Activated T-cell treated with anti-CD3 and anti-CD28 coated beads, Interleukin-2, amount 50 U/mL, for 1 hour (primary cell): ENCODE measurements at regions not wholly inside any gene's neighbourhood (a gene's known extent, or its start where the extent isn't known, plus 50 kb on each side); places are given as distances from the start of the nearest gene placed in this dataset.
"Not testable (repeated sequence)": the region's sequence is repeated elsewhere in the genome, so short reads cannot be mapped to it uniquely, and the experiment has no call there.

Source experiments
- DNase-seq: peaks from one replicate; pipeline ENCODE4 v3.0.0-alpha.2; 2020

DNA sequence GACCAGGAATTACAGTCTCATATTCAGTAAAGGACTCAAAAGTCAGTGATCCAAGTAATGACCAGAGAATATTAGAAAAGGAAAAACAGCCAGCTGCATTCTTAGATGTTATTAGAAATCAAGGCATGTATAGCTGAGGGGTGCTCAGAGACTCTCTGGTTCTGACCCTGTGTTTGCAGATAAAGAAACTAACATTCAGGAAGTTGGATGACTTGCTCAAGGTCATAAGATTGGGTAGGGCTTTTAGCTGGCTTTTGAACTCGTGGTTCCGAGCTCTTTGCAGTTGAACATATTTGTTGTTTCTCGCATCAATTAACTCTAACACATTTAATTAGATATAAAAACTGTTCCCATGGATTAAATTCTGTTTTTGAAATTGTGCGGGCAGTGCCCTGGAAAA is 62.5 kb upstream of the ENPP6 start:
- no peak for DNase-seq

DNA sequence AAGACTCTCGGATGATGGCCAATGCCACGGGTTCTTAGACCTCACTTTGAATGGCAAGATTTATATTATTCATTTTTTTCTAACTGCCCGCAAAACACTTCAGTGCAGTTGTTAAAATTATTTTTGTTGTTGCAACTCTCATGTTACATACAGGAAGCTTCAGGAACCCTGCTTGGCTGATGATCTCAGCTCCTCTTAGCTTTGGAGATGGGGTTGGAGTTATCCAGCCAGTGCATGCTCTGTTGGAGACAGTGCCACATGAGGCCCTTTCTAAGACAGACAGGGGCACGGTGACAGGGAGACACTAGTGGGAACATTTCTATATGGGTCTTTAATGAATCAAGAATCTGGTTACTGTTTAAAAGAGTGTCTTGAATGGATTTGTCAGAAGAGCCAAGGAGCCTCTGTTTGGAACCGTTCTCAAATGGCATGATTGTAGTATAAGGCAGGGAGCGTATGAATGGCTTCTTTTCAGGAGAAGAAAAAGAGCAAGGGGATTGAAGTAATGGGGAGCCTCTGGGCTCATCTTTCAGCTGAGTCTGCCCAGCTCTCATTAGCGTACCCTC is 61.9 kb upstream of the ENPP6 start:
- DNase-seq, result no peak

DNA sequence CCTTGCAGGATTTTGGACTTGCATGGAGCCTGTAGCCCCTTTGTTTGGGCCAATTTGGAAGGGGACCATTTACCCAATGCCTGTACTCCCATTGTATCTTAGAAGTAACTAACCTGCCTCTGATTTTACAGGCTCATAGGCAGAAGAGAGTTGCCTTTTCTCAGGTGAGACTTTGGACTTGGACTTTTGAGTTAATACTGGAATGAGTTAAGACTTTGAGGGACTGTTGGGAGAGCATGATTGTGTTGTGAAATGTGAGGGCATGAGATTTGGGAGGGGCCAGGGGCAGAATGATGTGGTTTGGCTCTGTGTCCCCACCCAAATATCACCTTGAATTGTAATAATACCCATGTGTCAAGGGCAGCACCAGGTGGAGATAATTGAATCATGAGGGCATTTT is 60.1 kb upstream of the ENPP6 start:
- DNase-seq, result not testable (repeated sequence)

DNA sequence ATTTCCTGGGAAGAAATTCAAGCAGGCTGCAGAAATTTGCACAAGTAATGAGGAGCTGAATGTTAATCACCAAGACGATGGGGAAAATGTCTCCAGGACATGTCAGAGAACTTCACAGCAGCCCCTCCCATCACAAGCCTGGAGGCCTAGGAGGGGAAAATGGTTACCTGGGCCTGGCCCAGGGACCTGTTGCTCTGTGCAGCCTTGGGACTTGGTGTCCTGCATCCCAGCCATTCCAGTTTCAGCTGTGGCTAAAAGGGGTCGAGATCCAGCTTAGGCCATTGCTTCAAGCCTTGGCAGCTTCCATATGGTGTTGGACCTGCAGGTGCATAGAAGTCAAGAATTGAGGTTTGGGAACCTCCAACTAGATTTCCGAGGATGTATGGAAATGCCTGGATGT is 59.3 kb upstream of the ENPP6 start:
- DNase-seq, result not testable (repeated sequence)

DNA sequence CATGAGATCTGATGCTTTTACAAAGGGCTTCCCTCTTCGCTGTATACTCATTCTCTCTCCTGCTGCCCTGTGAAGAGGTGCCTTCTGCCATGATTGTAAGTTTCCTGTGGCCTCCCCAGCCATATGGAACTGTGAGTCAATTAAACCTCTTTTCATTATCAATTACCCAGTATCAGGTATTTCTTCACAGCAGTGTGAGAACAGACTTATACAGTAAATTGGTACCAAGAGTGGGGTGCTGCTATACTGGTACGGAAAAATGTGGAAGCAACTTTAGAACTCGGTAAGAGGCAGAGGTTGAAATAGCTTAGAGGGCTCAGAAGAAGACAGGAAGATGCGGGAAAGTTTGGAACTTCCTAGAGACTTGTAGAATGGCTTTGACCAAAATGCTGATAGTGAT is 58.7 kb upstream of the ENPP6 start:
- DNase-seq, result not testable (repeated sequence)

DNA sequence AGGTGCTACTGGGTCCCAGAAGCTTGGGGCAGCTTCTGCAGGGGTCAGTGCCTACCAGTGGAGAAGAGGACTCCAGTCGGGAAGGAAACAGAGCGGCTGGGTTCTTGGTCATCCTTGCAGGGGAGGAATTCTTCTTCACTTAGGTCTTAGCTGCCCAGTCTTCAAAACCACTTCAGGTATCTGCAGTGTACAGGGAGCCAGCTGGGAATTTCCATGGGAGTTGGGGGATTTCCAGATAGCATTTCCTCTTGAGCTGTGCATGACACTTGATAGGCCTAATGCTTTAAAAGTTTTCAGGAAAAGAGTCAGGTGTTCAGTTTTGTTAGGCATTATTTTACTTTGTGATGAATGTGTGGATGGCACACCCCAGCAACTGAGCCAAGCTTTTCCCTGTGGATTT is 58.1 kb upstream of the ENPP6 start:
- DNase-seq, result no peak

DNA sequence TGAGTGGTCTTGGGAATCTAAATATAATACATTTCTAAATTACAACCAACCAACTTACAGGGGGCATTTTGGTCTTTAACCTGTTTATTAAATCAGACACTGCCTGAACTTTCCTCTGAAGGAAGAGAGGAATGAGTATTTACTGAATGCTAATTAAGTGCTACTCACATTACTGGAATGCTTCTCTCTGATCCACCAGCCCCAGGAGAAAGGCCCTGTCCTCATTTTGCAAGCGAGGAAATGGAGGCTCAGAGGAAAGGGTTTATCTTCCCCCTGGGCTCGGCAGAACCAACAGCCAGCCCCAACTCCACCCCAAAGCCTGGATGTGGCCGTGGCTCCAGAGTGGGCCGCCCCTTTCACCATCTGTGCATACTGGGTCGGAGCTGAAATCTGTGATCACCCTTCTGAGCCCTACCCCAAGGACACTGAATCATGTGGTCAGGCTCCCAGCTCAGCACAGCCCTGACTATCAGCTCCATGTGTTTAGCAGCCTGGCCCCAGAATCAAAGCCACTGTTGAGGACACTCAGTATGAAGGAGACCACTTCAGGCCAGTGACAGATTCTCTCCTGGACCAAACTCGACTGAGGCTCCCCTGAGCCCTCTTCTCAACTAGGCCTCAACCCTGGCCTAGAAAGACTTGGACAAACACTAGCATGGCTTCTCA is 56.7 kb upstream of the ENPP6 start:
- DNase-seq, result no peak

DNA sequence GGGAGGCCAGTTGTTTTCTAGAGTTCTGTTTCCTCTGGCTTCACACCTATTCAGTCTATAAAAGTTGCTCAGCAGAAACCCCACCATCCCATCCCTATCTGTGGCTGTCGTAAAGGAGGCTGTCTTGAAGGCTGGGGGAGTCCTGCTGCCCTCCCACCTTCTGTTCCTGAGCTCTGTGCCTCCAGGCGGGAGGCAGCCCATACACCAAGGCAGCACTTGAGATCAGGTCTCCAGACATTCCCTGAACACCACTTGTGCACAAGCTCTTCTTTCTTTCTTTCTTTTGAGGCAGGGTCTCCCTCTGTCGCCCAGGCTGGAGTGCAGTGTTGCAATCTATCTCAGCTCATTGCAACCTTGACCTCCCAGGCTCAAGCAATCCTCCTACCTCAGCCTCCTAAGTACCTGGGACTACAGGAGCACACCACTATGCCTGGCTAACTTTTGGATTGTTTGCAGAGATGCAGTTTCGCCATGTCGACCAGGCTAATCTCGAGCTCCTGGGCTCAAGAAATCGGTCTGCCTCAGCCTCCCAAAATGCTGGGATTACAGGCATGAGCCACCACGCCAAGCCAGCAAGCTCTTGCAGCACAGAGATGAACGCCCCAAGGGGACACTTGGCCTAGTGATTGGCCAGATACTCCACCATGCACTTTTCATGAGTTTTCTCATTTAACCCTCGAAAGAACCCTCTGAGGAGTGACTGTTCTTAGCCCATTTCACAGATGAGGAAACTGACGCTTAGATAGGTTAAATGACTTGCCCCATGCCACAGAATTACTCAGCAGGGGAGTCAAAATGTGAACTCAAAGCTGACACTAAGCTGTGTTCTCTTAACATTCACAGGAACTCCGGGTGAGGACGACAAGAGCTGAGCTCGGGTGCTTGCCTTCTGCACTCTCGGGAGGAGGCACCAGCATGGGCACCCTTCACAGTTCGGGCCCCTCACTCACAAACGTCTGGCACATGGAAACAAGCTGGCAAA is 55.8 kb upstream of the ENPP6 start:
- no peak for DNase-seq

DNA sequence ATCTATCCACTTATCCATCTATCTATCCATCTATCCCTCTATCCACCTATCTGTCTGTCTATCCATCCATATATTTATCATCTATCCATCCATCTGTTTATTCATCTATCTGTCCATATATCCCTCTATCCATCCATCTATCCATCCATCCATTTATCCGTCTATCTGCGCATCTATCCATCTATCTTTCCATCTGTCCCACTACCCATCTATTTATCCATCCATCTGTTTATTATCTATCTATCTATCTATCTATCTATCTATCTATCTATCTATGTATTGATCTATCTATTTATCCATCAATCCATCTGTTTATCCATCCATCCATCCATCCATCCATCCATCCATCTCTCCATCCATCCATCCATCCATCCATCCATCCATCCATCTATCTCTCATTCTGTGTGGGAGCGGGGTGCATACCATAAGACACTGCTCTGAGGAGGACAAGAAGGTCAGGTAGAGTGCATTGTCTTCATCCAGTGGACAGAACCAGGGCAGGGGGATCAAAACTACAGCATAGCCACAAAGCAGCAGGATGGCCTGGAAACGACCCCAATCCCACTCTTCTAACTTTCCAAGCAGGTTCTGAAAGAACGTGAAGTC is 53.2 kb upstream of the ENPP6 start:
- DNase-seq, result no peak

DNA sequence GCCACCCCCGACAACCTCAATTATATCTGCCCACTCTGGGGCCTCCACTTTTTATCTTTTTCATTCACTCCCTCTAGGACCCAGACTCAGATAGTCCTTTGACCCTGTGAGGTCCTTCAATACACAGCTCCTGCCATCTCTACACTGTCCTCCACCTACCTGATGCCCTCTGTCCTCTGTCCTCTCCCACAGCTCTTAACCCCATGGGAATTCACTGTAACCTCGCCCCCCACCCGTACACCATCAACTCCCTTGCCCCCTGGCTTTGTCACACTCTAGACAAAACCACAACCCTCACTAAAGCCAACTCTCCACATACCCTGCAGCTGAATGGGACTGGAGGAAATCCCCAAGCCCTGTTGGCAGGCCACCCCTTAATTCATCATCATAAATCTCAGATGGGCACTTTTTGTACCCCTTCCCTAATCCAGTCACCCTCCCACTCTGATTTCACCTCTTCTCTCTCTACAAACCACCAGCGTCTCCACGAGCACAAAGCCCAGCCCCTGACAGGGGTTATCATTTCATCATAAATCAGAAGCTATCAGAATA is 52.3 kb upstream of the ENPP6 start:
- no peak for DNase-seq

DNA sequence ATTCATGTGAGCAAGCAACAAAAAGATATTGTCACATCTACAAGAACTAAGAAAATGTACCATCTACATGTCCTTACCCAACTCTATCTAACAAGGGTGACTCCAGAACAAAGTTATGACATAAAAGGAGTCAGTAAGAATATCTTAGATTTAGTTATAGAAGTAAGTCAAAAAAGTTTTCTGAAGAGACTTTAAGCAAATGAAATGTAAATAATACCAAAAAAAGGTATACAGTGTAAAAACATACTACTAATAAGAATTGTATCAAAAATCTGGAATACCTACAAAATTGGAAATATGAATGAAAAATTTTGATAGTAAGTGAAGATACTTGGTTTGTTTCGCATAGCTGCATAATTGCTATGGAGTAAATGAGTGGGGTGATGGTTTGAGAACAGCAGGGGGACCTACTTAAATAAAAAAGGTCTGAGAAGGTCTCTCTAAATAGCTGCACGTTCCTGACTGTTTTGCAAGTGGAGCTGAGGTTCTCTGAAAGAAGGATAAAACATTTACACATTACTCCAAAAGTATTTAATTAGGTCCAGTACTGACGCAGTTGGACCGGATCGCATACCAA is 51.0 kb upstream of the ENPP6 start:
- no peak for DNase-seq

DNA sequence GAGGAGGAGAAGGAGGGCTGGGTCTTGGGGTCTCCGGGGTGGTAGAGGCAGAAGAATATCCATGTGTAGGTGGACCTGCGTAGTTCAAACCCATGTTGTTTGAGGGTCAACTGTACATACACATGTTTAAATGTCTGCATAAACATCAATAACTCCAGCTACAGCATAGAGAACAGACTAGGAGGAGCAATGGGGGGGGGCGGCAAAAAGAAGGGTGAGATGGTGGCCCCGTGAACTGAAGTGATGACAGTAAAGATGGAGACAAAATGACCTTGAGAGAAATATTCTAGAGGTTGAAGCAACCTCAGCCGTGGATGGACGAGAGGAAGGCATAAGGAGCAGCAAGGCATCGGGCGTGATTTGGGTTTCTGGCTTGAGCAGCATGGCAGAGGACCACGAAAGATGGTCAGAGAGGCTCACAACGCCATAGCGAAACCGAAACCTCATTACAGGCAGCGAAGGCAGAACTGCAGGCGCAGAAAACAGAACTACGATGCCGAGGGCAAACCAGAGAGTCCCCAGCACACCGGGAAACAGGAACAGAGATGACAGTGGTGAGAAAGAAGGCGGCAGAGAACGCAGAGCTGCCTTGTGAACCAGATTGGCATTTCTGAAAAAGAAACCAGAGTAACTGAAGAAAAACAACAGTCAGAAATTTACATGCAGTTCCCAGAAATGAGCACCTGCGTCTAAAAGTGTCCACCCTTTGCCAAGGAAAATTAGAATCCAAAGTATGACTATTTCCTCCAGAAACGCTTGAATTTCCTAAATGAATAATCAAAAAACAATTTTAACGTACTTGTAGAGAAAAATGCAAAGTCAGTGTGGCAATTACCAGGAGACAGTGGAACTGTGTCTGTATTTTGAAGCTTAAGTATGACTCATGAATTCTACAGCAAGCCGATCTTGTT is 50.3 kb upstream of the ENPP6 start:
- DNase-seq, result peak; percentile 61
